HG03196 (cell line): ENCODE measurements at regions not wholly inside any gene's neighbourhood (a gene's known extent, or its start where the extent isn't known, plus 50 kb on each side); places are given as distances from the start of the nearest gene placed in this dataset.
"Not testable (repeated sequence)": the region's sequence is repeated elsewhere in the genome, so short reads cannot be mapped to it uniquely, and the experiment has no call there.

ENCODE experiments used
- ATAC-seq: cut with Tn5 transposase; IDR thresholded peaks from one replicate; pipeline ENCODE4 v1.9.1; 2021; ENCODE audit not compliant: unreplicated experiment

DNA sequence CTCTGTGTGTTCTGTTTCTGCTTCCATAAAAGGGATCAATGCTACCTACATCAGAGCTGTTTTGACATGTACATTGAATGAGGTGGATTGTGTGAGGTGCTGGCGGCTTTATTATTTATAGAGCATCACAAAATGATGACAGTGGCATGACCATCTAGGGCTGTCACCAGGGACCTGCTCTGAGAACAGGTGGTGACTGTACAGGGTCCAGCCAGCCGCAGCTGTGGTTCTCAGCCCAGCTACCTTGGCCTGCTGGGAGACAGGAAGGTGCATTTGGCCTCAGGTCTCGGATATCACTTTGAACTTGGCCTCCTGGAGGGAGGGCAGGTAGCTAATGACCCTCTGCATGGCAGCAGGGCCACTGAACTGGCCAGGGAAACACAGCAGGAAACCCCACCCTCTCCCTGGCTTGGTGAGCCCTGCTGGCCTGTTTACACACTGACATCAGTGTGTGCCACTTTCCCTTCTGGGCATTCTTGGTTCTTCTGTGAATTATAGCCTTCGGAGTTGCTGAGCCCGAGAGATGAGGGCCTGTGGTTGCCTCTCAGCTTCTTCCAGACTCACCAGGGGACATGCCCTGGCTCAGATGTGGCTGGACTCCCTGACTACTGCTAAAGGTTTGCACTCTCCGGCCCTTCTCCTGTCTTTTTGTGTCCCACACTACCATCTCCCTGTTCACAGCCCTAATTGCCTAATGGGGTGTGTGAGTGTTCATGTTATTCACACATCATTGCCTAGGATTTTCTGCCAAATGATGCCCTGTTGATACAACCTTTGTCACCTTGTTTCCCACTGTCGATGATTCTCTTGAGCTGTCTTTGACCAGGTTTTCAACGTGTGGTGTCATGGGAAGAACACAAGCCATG lies 109.2 kb upstream of the RAB12 start:
- ATAC-seq, result no peak

DNA sequence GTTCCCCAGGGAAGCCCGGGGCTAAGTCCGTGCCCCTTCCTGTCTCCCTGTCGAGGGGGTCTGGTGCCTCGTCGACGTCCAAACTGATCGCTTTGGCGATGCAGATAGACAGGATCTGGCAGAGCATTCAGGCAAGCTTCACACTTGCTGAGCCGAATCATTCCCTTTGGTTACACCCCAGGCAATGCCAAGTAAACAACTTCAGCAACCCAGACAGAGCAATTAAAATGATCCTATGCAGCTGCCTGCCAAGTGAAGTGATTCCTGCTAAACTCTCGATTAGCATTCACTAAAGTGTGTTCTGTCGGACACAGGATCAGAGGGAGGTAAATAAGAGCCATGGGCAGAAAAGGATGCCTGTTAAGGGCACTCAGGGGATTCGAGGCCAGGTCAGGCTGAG lies 108.2 kb upstream of the RAB12 start:
- no peak for ATAC-seq

DNA sequence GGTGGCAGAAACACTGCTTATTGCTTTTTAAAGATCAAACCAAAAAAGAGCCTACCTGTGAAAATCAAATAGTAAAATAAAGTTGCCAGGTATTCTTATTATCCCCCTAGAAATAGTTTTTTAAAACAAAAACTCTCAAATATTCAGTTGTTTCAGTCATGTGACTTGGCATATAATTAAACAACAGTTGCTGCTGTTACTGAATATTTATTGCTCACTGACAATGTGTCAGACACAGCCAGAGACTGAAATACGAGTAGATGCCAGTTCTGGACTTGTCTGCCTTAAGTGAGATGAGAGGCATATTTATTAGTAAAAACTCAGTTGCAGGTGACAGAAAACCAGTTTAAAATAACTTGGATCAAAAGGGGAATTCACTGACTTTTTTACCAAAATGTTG lies 106.0 kb upstream of the RAB12 start:
- no peak for ATAC-seq

DNA sequence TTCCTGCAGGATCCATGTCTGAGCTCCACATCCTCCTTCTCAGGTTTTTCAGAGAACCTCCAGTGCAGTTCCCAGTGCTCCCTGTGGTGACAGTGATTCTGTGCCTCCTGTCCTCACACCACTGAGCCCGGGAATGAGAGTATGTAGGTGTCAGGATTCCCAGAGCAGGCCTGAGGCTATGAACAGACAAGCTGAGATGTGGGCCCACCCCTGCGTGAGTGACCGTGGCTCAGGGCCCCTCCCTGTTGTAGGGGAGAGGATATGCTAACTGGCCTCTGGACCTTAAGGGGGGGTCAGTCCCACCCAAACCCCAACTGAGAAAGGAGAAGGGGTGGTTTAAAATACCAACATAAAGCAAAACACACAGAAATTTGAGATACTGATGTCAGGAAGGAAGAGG lies 104.8 kb upstream of the RAB12 start:
- no peak for ATAC-seq

DNA sequence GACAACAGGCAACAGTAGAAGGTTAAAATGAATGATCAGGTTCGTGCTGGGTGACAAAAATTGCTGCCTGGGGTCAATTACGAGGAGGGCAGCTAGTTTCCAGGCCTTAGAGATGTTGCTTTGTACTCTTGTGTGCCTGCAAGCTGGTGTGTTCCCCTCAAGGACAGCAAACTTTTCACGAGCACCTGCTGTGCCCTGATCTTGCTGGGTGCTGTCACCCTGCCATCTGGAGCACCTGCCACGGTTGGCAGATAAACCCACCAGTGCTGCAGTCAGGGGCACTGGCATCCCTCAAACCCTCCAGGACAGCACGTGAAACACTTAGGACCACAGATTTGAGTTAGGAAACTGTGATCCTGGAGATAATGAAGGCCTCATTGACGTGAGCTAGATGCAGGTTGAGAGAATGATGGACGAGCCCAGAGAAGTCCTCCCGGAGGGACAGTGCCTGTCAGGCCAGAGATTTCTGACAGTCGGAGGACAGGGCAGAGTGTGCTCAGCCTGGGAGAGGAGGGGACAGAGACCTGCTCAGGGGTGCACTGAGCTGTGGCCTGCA lies 104.3 kb upstream of the RAB12 start:
- no peak for ATAC-seq

DNA sequence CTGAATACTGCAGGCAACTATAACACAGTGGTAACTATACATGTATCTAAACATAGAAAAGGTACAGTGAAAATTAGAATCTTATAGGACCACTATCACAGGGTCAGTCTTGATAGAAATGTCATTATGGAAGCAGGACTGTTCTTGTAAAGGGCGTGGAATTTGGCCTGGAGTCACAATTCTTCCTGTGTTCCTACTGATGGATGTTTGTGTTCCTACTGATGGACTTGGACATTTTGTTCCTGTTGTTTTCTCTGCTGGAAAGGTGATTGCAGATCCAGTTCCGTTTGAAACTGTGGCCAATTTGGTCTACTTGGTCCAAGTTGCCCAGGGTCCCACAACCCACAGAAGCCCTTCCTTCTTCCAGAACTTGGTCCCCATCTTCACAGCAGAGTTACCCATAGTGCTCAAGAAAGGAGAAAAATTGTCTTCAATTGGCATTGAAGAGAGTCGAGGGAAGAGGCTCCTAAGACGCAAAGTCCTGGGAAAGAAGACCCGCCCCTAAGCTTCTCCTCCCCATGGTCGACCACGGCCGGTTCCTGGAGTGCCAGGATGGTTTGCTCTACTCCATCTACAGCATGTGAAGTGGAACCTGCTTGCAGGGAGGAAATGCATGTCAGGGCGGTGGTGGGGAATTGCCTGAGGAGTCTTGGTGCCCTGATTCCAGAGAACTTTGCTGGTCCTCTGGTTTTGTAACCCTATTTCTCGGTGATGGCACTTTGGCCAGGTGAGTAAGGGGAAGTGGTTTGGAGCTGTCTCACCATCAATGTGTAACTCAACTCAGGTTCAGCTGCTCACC lies 102.8 kb upstream of the RAB12 start:
- no peak for ATAC-seq

DNA sequence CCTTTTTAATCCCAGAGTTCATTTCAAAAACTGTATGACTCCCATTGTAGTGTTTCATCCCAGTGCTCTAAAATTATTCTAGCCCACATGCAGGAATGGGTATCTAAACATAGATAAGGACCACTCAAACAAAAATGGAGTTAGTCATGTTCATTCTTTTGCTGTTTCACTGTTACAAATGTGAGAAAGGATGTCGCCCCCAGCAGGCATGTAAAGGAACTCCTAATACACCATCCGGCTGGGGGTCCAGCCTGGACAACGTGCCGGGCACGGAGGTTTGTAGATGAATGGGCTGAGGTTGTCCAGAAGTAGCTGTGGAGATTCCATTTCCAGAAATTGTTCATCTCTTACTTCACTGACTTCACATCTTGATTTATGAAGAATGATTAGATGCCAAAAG lies 101.9 kb upstream of the RAB12 start:
- no peak for ATAC-seq

DNA sequence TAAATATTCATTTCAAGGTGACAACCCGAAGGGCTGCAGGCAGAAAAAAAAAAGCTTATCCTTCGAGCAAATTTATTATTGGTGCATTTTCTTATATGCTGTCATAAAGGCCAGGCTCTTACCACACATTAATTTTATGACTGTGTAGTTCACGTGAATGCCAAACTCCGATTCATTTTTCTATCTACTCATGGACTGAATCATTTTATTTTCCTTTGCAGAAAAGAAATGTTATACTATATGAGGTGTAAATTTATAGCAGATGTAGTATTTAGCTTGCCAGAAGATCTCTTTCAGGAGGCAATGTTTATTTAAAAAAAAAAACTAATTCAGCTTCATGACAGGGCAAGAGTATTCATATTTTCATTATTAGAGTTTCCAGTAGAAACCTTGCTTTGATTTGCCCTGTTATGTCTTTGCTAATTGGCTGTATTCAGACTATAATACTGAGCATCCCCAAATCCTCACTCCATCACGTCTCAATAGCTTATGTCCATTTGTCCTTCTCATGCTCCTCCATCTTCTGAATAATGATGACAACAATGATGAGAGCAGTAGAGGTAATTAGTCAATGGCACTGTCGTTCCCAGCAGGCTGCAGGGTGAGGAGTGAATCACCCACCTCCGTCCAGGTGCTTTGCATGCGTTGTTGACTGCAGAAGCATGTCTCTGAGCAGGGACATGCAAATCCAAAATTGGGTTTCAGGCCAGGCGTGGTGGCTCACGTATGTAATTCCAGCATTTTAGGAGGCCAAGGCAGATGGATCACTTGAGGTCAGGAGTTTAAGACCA lies 101.1 kb upstream of the RAB12 start:
- ATAC-seq, result no peak

DNA sequence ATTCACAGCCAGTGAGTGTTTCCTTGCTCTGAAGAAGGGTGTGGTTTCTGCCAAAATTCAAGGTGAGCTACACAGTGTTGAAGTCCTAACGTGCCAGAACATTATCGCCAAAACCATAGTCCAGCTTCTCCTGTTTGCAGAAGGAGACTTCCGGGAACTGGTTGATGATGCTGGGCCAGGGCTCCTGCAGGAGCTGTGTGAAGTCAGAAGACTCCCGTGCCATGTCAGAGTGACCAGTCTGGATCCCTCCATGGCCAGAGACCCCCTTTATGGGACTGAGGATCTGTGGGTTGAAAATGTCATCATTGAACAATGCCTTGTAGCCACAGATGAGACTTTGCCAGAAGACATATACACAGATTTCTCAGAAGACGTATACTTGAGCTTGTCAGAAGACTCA lies 96.0 kb upstream of the RAB12 start:
- no peak for ATAC-seq

DNA sequence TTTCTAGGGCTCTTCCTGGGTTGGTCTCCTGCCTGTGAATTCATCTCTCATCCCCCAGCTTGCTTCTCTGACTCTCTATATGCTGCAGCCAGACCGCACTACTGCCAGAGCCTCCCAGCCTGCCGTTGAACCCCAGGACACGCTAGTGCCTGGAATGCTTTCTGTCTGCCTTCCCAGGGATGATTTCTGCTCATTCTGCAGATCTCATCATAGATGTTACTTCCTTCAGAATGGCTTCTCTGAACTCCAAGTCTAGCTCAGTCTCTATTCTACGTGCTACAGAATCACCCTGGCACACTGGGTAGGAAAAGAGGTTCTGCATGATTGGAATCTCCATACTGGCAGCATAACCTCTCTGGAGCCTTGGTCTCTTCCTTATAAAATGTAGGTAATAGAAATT lies 94.8 kb upstream of the RAB12 start:
- ATAC-seq, result no peak

DNA sequence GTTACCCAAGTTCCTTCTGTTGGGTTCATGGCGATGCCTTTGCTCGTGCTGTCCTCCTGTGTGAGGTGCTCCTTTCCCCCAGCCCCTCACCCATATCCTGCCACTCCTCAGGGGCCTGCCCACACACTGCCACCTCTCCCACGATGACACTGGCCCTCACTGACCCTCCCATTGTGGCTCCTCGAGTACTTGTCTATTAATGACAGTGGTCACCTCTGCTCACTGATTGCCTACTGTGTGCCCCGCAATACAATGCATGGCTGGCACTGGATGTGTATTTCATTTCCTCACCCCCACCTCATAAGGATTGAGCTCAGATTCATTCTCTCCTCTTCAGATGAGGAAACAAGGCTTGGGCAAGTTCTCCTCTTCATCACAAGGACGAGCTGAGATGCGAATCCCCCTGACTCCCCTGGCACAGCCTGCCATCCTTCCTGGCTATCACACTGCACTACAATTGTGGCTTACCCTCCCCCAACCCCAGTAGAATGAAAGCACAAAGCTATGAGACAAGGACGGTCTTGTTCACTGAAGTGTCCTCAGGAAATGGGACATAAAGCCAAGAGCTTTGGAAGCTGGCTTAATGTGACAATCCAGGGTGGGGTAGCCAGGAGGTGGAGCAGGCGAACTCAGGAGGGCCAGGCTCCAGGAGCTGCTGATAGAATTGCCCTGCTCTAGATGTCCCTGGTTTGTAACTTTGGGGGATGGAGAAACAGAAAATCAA lies 93.9 kb upstream of the RAB12 start:
- no peak for ATAC-seq

DNA sequence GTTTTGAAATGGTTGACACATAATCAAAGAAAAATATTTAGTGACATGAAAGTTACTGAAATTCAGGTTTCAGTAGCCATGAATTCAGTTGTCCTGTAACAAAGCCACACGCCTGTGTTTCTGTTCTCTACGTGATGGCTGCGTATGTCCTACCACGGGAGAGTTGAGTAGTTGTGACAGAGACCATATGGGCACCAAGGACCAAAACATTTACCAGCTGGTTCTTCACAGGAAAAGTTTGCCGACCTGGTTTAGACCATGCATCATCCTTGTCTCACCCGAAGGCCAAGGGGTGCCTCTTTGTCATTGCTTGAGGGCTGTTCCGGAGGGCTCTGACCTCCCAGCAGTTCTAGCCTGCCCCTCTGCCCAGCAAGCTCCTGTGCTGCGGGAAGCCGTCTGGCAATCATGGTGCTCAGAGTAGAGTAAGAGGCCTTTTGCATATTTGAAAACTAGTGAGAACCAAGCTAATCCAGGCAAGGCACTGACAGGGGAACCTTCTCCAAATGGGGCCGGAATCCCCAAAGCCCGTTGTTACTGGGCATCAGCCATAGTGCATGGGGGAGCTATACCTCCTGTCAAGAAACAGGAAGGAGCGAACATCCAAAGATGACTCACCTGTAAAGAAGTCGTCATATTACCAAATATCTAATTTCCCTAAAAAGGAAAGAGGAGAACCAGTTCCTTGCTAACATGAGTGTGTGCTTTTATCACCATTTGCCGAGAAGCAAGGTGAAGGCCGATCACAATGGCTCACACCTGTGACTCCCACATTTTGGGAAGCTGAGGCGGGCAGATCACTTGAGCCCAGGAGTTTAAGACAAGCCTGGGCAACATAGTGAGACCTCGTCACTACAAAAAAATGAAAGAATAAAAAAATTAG lies 92.6 kb upstream of the RAB12 start:
- ATAC-seq, result no peak

DNA sequence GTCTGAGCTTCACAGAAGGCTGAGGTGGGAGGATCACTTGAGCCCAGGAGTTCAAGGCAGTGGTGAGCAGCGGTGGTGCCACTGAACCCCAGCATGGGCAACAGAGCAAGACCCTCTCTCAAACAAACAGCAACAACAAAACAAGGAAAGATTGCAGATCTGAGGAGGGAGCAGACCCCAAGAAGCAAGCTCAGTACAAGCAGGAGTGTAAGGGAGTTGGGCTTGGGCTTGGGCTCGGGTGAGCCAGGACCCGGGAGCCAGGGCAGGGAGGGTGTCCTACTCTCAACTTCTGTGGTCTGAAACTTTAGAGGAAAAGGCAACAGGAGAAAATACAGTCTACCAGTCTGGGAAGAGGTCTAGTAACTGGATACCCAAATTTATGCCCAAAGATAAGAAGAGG lies 92.0 kb upstream of the RAB12 start:
- ATAC-seq, result no peak

DNA sequence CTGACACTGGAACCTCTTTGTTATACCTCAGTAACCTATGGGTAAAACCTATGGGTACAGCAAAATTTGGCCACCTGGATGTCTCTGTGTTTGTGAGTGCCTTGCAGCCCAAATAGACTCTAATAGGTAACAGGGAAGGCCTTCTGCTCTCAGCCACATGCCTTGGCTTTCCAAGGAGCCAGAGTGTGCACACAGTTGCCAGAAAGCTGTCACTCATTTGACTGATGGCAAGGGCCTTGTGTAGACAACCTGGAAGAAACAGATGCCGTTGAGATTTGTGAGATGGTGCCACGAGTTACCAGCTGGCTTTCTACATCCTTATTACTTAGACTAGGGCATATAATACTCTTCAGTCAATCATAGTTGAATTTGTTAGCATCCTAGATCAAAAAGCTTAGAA lies 90.1 kb upstream of the RAB12 start:
- no peak for ATAC-seq

DNA sequence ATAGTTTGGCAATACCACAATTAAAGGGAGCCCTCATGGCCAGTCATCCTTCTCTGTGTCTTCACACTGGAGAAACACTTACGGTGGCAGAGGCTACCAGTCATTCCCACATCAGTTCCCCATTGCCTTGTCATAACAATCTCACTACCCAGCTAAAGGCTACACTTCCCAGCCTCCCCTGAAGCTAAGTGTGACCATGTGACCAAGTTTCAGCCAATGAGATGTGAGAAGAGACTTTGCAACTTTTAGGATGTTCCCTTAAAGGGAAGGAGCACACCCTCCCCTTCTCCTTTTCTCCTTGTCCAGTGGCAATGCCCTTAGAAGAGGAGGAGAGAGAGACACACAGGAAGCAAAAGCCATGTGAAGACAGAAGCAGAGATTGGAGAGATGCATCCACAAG lies 89.0 kb upstream of the RAB12 start:
- ATAC-seq, result no peak

DNA sequence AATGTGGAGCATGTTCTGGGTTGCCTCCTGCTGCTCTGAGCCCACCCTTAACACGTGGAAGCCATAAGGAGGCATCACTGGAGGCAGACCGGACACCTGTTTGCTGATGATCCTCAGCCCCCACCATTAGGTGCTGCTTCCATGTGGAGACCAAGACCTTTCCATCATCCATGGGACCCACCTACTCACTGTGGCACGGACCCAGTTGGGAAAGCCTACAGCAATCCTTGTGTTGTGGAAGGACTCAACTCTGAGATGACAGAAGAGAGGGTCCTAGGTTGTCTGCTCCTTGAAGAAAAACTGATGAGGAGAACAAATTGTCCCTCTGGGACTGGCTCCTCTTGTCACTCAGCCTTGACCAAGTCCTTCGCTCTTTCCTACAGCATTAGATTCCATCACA lies 86.5 kb upstream of the RAB12 start:
- ATAC-seq, result no peak

DNA sequence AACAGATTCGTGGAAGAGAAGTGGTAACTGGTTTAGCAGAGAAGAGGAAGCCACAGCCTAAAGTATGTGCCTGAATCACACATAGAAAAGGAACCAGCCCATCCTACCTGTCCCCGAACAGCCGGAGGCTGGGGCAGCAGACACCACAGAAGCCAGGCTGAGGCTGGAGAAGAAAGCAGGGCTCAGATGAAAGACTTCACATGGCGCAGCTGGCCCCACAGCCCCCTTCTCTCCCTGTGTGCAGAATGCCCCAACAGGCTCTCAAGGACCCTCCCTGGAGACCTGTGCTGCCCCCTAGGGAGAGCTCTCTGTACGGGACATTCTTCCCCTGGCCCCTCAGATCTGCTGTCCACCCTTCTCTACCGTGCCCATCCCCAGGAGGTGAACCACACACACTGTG lies 83.5 kb upstream of the RAB12 start:
- no peak for ATAC-seq

DNA sequence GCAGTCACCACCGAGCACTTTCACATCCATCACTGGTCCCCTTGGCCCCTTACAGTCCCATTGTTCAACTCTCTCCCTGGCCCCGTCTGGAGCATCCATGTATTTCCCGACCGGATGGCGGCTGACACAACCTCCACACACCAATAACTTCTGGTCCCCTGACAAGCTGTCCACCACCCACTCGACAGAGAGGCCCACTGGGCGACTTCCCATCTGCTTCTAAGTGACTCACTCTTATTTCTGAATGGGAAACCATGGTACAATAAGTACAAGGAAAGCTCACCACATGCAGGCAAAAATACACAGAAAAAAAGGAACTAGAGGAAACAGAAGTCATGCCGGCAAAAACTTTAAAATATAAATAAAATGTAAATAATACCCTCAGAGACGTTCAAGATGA lies 82.9 kb upstream of the RAB12 start:
- no peak for ATAC-seq

DNA sequence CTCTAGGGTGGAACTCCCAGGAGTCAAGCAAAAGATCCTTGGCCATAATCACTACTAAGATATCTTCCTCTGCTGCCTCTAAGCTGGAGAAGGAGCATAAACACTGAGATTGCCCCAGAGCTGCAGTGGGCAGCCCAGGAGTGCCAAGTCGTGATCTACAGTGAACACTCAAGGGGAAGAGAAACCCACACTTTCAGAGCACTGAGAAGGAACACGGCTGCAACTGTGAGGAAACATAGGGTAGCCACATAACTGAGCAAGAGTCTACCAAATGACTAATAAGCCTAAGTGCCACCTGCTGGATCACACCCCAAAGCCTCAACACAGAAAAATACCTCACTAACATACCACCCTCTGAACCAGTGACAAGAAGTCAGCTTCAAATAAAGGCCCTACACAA lies 79.6 kb upstream of the RAB12 start:
- ATAC-seq, result no peak

DNA sequence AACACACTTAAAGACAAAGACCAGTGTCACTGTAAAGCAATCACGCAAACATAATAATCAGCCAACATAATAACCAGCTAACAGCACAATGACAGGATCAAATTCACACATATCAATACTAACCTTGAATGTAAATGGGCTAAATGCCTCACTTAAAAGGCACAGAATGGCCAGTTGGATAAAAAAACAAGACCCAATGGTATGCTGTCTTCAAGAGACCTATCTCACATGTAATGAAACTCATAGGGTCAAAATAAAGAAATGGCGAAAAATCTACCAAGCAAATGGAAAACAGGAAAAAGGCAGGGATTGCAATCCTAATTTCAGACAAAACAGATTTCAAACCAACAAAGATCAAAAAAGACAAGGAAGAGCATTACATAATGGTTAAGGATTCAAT lies 78.2 kb upstream of the RAB12 start:
- ATAC-seq, result not testable (repeated sequence)
